IMR-90 (cell line): ENCODE measurements at regions not wholly inside any gene's neighbourhood (a gene's known extent, or its start where the extent isn't known, plus 50 kb on each side); places are given as distances from the start of the nearest gene placed in this dataset.
A peak's percentile ranks its signal among the peaks of the same experiment; 100 is the strongest.

Experiments used
- ATAC-seq: fragments of 200-7000 bp; cut with Tn5 transposase; 2 replicates; pipeline ENCODE4 v1.9.1; 2020; ENCODE audit warnings: low read depth, mild to moderate bottlenecking, moderate library complexity
- BruUV-seq: library from RNA; stranded (reverse); fragments of 400-500 nt; replicated peaks from 2 replicates; lab custom pipeline; 2021; lab: Mats Ljungman, UMichigan
- CTCF ChIA-PET: fragments of 300-600 bp; formaldehyde crosslinking; extraction: SDS; loops from one replicate; lab custom pipeline; 2021; ENCODE audit warnings: antibody characterized with exemption; lab: Yijun Ruan, JAX
- POLR2A ChIA-PET: fragments of 300-600 bp; sonication (Branson Sonifier 250); formaldehyde crosslinking; loops from one replicate; lab custom pipeline; 2022; ENCODE audit warnings: antibody characterized with exemption; ENCODE audit not compliant: unreplicated experiment; lab: Charles Lee
- DNase-seq: peaks from one replicate; pipeline ENCODE4 v3.0.0; 2013
- H2AFZ ChIP-seq: replicated peaks from 2 replicates; pipeline ENCODE3; 2013; ENCODE audit warnings: low read length, mild to moderate bottlenecking; ENCODE audit not compliant: poor library complexity
- H2AK5ac ChIP-seq: 2 replicates; pipeline ENCODE4 v1.6.1; 2013; ENCODE audit warnings: low read depth, low read length, inconsistent platforms
- H2AK9ac ChIP-seq: replicated peaks from 2 replicates; pipeline ENCODE3; 2013; ENCODE audit warnings: mild to moderate bottlenecking, low read depth, low read length, moderate library complexity; ENCODE audit not compliant: poor library complexity
- H2BK120ac ChIP-seq: 2 replicates; pipeline ENCODE4 v1.6.1; 2013; ENCODE audit warnings: low read depth, low read length, inconsistent platforms
- H2BK15ac ChIP-seq: 3 replicates; pipeline ENCODE4 v1.6.1; 2013; ENCODE audit warnings: low read depth, low read length, inconsistent platforms
- H2BK20ac ChIP-seq: 2 replicates; pipeline ENCODE4 v1.6.1; 2013; ENCODE audit warnings: low read depth, mild to moderate bottlenecking, inconsistent platforms, low read length, moderate library complexity
- H2BK5ac ChIP-seq: 2 replicates; pipeline ENCODE4 v1.6.1; 2013; ENCODE audit warnings: mild to moderate bottlenecking, low read depth, low read length, inconsistent platforms; ENCODE audit not compliant: poor library complexity, severe bottlenecking
- H3K14ac ChIP-seq: replicated peaks from 2 replicates; pipeline ENCODE4 v1.6.1; 2013; ENCODE audit warnings: low read depth, low read length, inconsistent platforms
- H3K18ac ChIP-seq: 2 replicates; pipeline ENCODE4 v1.6.1; 2013; ENCODE audit warnings: low read depth, low read length, control low read depth
- H3K23ac ChIP-seq: 2 replicates; pipeline ENCODE4 v1.6.1; 2013; ENCODE audit warnings: low read depth, low read length, inconsistent platforms
- H3K27ac ChIP-seq: 2 replicates; pipeline ENCODE4 v1.5.1; 2013; ENCODE audit warnings: mild to moderate bottlenecking, control low read depth, low read length; ENCODE audit not compliant: insufficient read depth
- H3K27me3 ChIP-seq: 2 replicates; pipeline ENCODE4 v1.6.1; 2013; ENCODE audit warnings: low read length; ENCODE audit not compliant: control insufficient read depth, insufficient read depth
- H3K36me3 ChIP-seq: 2 replicates; pipeline ENCODE4 v1.6.1; 2013; ENCODE audit warnings: low read length, mixed read lengths; ENCODE audit not compliant: control insufficient read depth, insufficient read depth
- H3K4ac ChIP-seq: 2 replicates; pipeline ENCODE4 v1.6.1; 2013; ENCODE audit warnings: low read depth, low read length, inconsistent platforms
- H3K4me1 ChIP-seq: 2 replicates; pipeline ENCODE4 v1.6.1; 2013; ENCODE audit warnings: low read length, mixed read lengths; ENCODE audit not compliant: control insufficient read depth, insufficient read depth
- H3K4me2 ChIP-seq: 2 replicates; pipeline ENCODE4 v1.6.1; 2013; ENCODE audit warnings: low read depth, mild to moderate bottlenecking, control low read depth, low read length, moderate library complexity
- H3K4me3 ChIP-seq: 2 replicates; pipeline ENCODE4 v1.5.1; 2013; ENCODE audit warnings: low read depth, mild to moderate bottlenecking, control low read depth, low read length, moderate library complexity; ENCODE audit not compliant: insufficient read depth
- H3K56ac ChIP-seq: 2 replicates; pipeline ENCODE4 v1.6.1; 2013; ENCODE audit warnings: low read length, inconsistent platforms; ENCODE audit not compliant: insufficient read depth; ENCODE audit errors: extremely low read depth
- H3K79me1 ChIP-seq, 2 experiments: 2 replicates each; pipeline ENCODE4 v1.6.1; 2013; ENCODE audit warnings: low read length in 2 of 2, inconsistent platforms in 1 of 2, low read depth in 1 of 2
- H3K9ac ChIP-seq: 2 replicates; pipeline ENCODE4 v1.6.1; 2013; ENCODE audit warnings: low read depth, low read length, control low read depth
- H3K9me1 ChIP-seq: 2 replicates; pipeline ENCODE4 v1.6.1; 2013; ENCODE audit warnings: low read length, inconsistent platforms; ENCODE audit not compliant: insufficient read depth
- H3K9me3 ChIP-seq: 2 replicates; pipeline ENCODE4 v1.6.1; 2013; ENCODE audit warnings: low read length; ENCODE audit not compliant: control insufficient read depth, insufficient read depth
- H4K20me1 ChIP-seq: 2 replicates; pipeline ENCODE4 v1.6.1; 2013; ENCODE audit warnings: low read length, inconsistent platforms; ENCODE audit not compliant: insufficient read depth
- H4K5ac ChIP-seq: 2 replicates; pipeline ENCODE4 v1.6.1; 2013; ENCODE audit warnings: mild to moderate bottlenecking, low read depth, low read length, control low read depth
- H4K8ac ChIP-seq, 2 experiments: 2 replicates each; pipeline ENCODE4 v1.6.1; 2013; ENCODE audit warnings: low read depth in 2 of 2, low read length in 2 of 2, control low read depth in 1 of 2, inconsistent platforms in 1 of 2
- H4K91ac ChIP-seq: 2 replicates; pipeline ENCODE4 v1.6.1; 2013; ENCODE audit warnings: low read depth, low read length, inconsistent platforms; ENCODE audit not compliant: insufficient read depth
- BHLHE40 ChIP-seq: fragments of 150-350 bp; IDR thresholded peaks from 2 replicates; pipeline ENCODE4 v1.6.1; 2016; ENCODE audit warnings: mild to moderate bottlenecking, low read depth, low read length
- CEBPB ChIP-seq: IDR thresholded peaks from 2 replicates; pipeline ENCODE4 v1.6.1; 2012; ENCODE audit warnings: low read depth, low read length, improper control_type of control experiment
- CHD1 ChIP-seq: IDR thresholded peaks from 2 replicates; pipeline ENCODE4 v1.6.1; 2012; ENCODE audit warnings: low read depth, low read length, improper control_type of control experiment
- CTCF ChIP-seq: conservative IDR thresholded peaks from 2 replicates; pipeline ENCODE4 v1.5.1; 2012; ENCODE audit warnings: mild to moderate bottlenecking, low read depth, low read length, improper control_type of control experiment
- FOS ChIP-seq: fragments of 150-350 bp; IDR thresholded peaks from 2 replicates; pipeline ENCODE4 v1.6.1; 2016; ENCODE audit warnings: low read depth, low read length
- MAZ ChIP-seq: IDR thresholded peaks from 2 replicates; pipeline ENCODE4 v1.6.1; 2012; ENCODE audit warnings: low read depth, mild to moderate bottlenecking, low read length, improper control_type of control experiment, moderate library complexity, borderline replicate concordance
- MXI1 ChIP-seq: IDR thresholded peaks from 2 replicates; pipeline ENCODE4 v1.6.1; 2012; ENCODE audit warnings: low read depth, mild to moderate bottlenecking, low read length, moderate library complexity, borderline replicate concordance
- NFE2L2 ChIP-seq: fragments of 150-350 bp; IDR thresholded peaks from 2 replicates; pipeline ENCODE4 v1.6.1; 2016; ENCODE audit warnings: low read depth, mild to moderate bottlenecking, low read length
- POLR2A ChIP-seq: IDR thresholded peaks from 2 replicates; pipeline ENCODE4 v1.6.1; 2012; ENCODE audit warnings: mild to moderate bottlenecking, low read depth, low read length
- RAD21 ChIP-seq: IDR thresholded peaks from 2 replicates; pipeline ENCODE4 v1.6.1; 2012; ENCODE audit warnings: low read length, improper control_type of control experiment
- RCOR1 ChIP-seq: IDR thresholded peaks from 2 replicates; pipeline ENCODE4 v1.6.1; 2012; ENCODE audit warnings: mild to moderate bottlenecking, low read length, improper control_type of control experiment; ENCODE audit not compliant: insufficient replicate concordance
- SMC3 ChIP-seq: fragments of 150-350 bp; IDR thresholded peaks from 2 replicates; pipeline ENCODE4 v1.6.1; 2016; ENCODE audit warnings: low read depth, mild to moderate bottlenecking, antibody characterized with exemption, low read length, moderate library complexity
- USF2 ChIP-seq: fragments of 150-350 bp; IDR thresholded peaks from 2 replicates; pipeline ENCODE4 v1.6.1; 2017; ENCODE audit warnings: mild to moderate bottlenecking, antibody characterized with exemption, low read length, low read depth
- WGBS, 2 experiments: methylation state at CpG; one replicate each; pipeline versions ENCODE4 v1.1.5 to v1.1.7; 2013; ENCODE audit warnings: missing lambda C conversion rate in 2 of 2; ENCODE audit not compliant: insufficient read length in 1 of 2; ENCODE audit errors: extremely low coverage in 2 of 2; 5-methylcytosine and 5-hydroxymethylcytosine counted together
- dilution Hi-C: fragments of 300-500 bp; cut with HindIII; formaldehyde crosslinking; loops from one replicate; pipeline ENCODE4 v1.14.3; 2018; ENCODE audit warnings: low sequenced_read_pairs; ENCODE audit not compliant: unreplicated experiment
- in situ Hi-C: fragments of 300-500 bp; cut with MboI; formaldehyde crosslinking; loops from 3 replicates; pipeline ENCODE4 v1.14.3; 2019; ENCODE audit warnings: low sequenced_read_pairs, inconsistent platforms, mixed read lengths
- intact Hi-C: fragments of 100-400 bp; cut with micrococcal nuclease; formaldehyde crosslinking; loops from 2 replicates; pipeline ENCODE4 v1.10.0; 2022

- TF ChIP-seq SMC3, result no peak
- no peak for TF ChIP-seq MAZ
- no peak for TF ChIP-seq RCOR1
Observed at GRCh38 chr12:90000721-90001120, 292.1 kb upstream of the ATP2B1 start (continued).

- DNase-seq (peak; percentile 65), ATAC-seq (peak; percentile 78)
- Histone ChIP-seq H3K56ac (peak overlapping the region; percentile 29; the same call in 1 of the 2 replicates), H2BK20ac (peak overlapping the region; percentile 98), H4K91ac (peak overlapping the region; percentile 95), H3K9me3 (no peaks in the 10 kb centered on the region), H3K36me3 (no peaks in the 10 kb centered on the region), H2BK5ac (peak overlapping the region; percentile 67), H3K9me1 (peaks cover 5% of the 10 kb centered on the region; the same call in 1 of the 2 replicates), H3K14ac (peak overlapping the region; percentile 94), H4K5ac (peak overlapping the region; percentile 96; the same call in 1 of the 2 replicates), H3K4me2 (peak overlapping the region; percentile 57; the same call in 1 of the 2 replicates), H3K4me1 (peaks cover 6% of the 10 kb centered on the region), H4K8ac (peak overlapping the region; percentile 50 to 87; a peak in 2 of 4 replicates), H3K4me3 (no peak overlapping the region), H3K27ac (peak overlapping the region; percentile 73; the same call in 1 of the 2 replicates), H2AFZ (peak overlapping the region; percentile 34), H2AK9ac (no peak overlapping the region), H2BK120ac (peak overlapping the region; percentile 98), H3K79me1 (no peaks in the 10 kb centered on the region), H3K4ac (peak overlapping the region; percentile 98; the same call in 1 of the 2 replicates), H3K9ac (no peak overlapping the region), H3K18ac (peak overlapping the region; percentile 80), H3K27me3 (no peaks in the 10 kb centered on the region), H2BK15ac (0 out of 3 replicates have a peak overlapping the region, but pooled peaks have one; percentile 93), H2AK5ac (no peak overlapping the region), H4K20me1 (no peaks in the 10 kb centered on the region), H3K23ac (peak overlapping the region; percentile 99)
- POLR2A ChIA-PET, result no interaction called here
- CTCF ChIA-PET, result interaction anchor here (1.0 to 1.2 kb wide), 2 partner anchors 10 kb away, joined by 3 to 4 read pairs; no protein-coding TSS in a partner anchor
- no TSS peak for BruUV-seq
- in situ Hi-C loops, result no loop called here
- WGBS, 2 experiments, result no CpG with 5 or more reads among the region's 2 CpGs
- dilution Hi-C loops, result no loop called here
- intact Hi-C loops, result loop anchor here (5.0 kb wide), 1 partner anchor 293 kb away; the partner anchor contains the start of gene ATP2B1
- TF ChIP-seq CEBPB (no peak), POLR2A (no peak), MAZ (no peak), SMC3 (no peak), FOS (no peak), BHLHE40 (no peak), MXI1 (no peak), CTCF (no peak), RAD21 (no peak), USF2 (no peak), NFE2L2 (no peak), CHD1 (no peak), RCOR1 (no peak)
Observed at GRCh38 chr12:89999699-90000505, 291.3 kb upstream of the ATP2B1 start.
